ENCODE measurements at regions not wholly inside any gene's neighbourhood (a gene's known extent, or its start where the extent isn't known, plus 50 kb on each side); places are given as distances from the start of the nearest gene placed in this dataset.

- Histone ChIP-seq H3K4me3 (no peak overlapping the region), H3K27ac (peak overlapping the region in 1 of 2 donors; percentile 34)
- TF ChIP-seq CTCF (IDR thresholded peaks at IDR 0.05) = no peak
- no peak for DNase-seq (ENCODE audit: low spot score)
Measured at GRCh38 chr5:67291671-67292070, 95.1 kb upstream of the CD180 start.

DNA sequence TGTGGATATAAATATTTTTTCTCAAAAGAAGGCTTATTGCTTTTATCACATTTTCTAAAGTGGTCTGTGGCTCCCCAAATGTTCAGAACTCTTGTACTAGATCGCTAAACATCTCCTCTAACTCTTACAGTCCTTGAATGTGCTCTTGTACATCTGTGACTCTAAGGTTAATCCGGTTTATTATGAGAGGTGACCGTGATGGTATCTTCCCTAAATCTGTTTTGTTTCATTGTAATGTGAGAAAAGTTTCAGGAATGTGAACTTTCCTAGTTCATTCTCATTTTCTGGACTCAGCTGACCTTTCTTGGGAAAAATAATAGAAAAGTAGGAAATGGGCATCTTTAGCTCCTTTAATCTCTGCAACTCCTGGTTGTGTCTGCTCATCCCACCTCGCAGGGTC lies 94.5 kb upstream of the CD180 start:
- no peak overlapping the region for H3K27ac ChIP-seq
- DNase-seq (ENCODE audit: low spot score) = no peak
- no peak for TF ChIP-seq CTCF (IDR thresholded peaks at IDR 0.05)
- H3K4me3 ChIP-seq = no peak overlapping the region

DNA sequence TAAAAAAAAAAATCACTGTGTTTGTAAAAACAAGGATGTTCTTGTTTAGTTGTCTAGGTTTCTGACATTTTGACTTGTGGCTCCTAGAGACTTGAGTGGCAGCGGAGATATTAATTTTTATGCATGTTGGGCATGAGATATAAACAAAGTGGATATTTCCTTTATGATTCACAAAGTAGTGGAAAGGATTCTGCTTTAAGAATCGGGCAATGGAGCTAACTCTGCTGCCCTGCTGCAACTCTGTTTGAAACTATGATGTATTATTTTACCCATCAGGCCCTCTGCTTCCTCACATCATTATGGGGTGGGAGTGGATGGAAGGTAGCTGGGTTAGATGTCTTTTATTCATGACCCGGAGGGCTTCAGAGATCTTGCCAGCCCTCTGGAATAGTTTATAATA lies 94.1 kb upstream of the CD180 start:
- H3K27ac ChIP-seq = peak overlapping the region in 1 of 2 donors; percentile 47
- H3K4me3 ChIP-seq = no peak overlapping the region
- no peak for DNase-seq (ENCODE audit: low spot score)
- no peak for TF ChIP-seq CTCF (IDR thresholded peaks at IDR 0.05)

- no peak for DNase-seq (ENCODE audit: low spot score)
Measured at GRCh38 chr5:67289763-67290521, 93.3 kb upstream of the CD180 start.

DNA sequence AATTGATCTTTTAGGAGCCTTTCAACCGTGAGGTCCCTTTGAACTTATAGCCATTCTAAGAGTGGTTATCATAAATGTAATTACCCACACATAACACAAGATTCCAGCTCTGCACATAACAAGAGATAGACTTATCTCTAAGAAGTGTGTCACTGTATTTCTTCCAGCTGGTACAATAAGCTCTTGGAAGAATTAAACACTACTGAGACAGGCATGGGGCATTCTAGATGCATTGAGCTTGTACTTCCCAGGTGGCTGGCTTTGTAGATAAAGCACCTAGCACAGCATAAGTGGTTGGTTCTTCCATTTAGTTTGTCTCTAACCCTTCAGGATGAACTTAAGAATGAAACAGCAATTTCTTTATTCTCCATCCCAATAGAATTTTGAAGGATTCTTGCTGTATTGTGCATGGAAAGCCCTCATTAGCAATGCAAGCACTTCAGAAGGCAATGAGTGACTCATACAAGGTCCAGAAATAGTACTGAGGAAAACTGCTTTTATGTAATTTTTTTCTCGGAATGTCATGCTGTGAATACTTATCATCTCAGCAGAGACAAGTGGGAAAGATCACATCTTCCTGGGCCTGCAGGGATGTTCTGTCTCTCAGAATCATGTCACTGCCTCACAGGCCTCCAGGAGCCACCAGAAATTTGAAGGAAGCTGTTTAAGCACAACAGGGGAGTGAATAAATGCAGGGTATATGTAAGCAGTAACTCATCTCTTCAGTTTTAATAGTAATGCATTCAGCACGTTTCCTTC lies 91.1 kb upstream of the CD180 start:
- no peak overlapping the region for H3K4me3 ChIP-seq
- no peak for DNase-seq (ENCODE audit: low spot score)
- peak overlapping the region in 1 of 2 donors; percentile 9 for H3K27ac ChIP-seq
- no peak for TF ChIP-seq CTCF (IDR thresholded peaks at IDR 0.05)

More at GRCh38 chr5:67289763-67290521, 93.3 kb upstream of the CD180 start:
- no peak overlapping the region for H3K4me3 ChIP-seq
- peak overlapping the region in 1 of 2 donors; percentile 47 for H3K27ac ChIP-seq
- no peak for TF ChIP-seq CTCF (IDR thresholded peaks at IDR 0.05)

DNA sequence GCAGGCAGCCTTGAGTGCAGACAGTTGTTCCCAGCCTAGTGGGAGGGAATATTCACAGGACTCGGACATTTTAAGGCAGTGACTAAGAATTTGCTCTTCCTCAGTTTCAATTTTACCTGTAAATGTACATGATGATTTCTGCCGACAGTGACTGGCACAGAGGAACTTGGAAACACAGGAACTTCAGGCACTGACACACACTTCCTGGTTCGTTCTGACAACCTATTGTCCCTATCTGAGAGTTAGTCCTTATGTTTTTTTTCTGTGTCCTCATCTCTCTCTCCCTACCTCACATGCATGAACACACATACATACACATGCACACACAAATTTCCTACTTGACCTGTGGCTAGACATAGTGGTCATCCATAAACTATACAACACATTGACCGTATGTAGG lies 89.4 kb upstream of the CD180 start:
- Histone ChIP-seq H3K27ac (no peak overlapping the region), H3K4me3 (no peak overlapping the region)
- no peak for DNase-seq (ENCODE audit: low spot score)
- TF ChIP-seq CTCF (IDR thresholded peaks at IDR 0.05) = no peak
